ENCODE measurements at regions not wholly inside any gene's neighbourhood (a gene's known extent, or its start where the extent isn't known, plus 50 kb on each side); places are given as distances from the start of the nearest gene placed in this dataset.

- intact Hi-C loops (cut with DNase I, micrococcal nuclease) = no loop called here
- peak; percentile 96 for ATAC-seq
- no peak for DNase-seq
Measured at GRCh38 chr1:81466961-81467360, 333.8 kb upstream of the ADGRL2 start.

- no peak for ATAC-seq
- no peak for DNase-seq
- intact Hi-C loops (cut with DNase I, micrococcal nuclease) = no loop called here
Measured at GRCh38 chr1:81463936-81464837, 336.5 kb upstream of the ADGRL2 start.

- ATAC-seq = peak; percentile 74
- DNase-seq = no peak
- intact Hi-C loops (cut with DNase I, micrococcal nuclease) = no loop called here
Measured at GRCh38 chr1:81459043-81459442, 341.7 kb upstream of the ADGRL2 start.

- ATAC-seq = no peak
- DNase-seq = no peak
- intact Hi-C loops (cut with DNase I, micrococcal nuclease) = no loop called here
Measured at GRCh38 chr1:81458186-81458585, 342.5 kb upstream of the ADGRL2 start.

GRCh38 chr1:81455481-81455880 is 345.3 kb upstream of the ADGRL2 start:
- ATAC-seq (no peak), DNase-seq (no peak)
- intact Hi-C loops (cut with DNase I, micrococcal nuclease) = no loop called here

GRCh38 chr1:81453971-81454370 is 346.8 kb upstream of the ADGRL2 start:
- no peak for DNase-seq

GRCh38 chr1:81453367-81453703 is 347.4 kb upstream of the ADGRL2 start:
- DNase-seq (no peak), ATAC-seq (peak; percentile 97)
- intact Hi-C loops (cut with DNase I, micrococcal nuclease) = no loop called here

More at GRCh38 chr1:81453971-81454370, 346.8 kb upstream of the ADGRL2 start:
- no peak for ATAC-seq
- intact Hi-C loops (cut with DNase I, micrococcal nuclease) = no loop called here

- DNase-seq (no peak), ATAC-seq (peak; percentile 76)
- intact Hi-C loops (cut with DNase I, micrococcal nuclease) = no loop called here
Measured at GRCh38 chr1:81452693-81453366, 347.9 kb upstream of the ADGRL2 start.

GRCh38 chr1:81449786-81450185 is 350.9 kb upstream of the ADGRL2 start:
- DNase-seq = no peak
- intact Hi-C loops (cut with DNase I, micrococcal nuclease) = no loop called here
- no peak for ATAC-seq

GRCh38 chr1:81446000-81446669 is 354.6 kb upstream of the ADGRL2 start:
- ATAC-seq (no peak), DNase-seq (no peak)
- intact Hi-C loops (cut with DNase I, micrococcal nuclease) = no loop called here

- intact Hi-C loops (cut with DNase I, micrococcal nuclease) = no loop called here
- ATAC-seq (no peak), DNase-seq (no peak)
Measured at GRCh38 chr1:81443288-81443687, 357.4 kb upstream of the ADGRL2 start.

GRCh38 chr1:81439046-81439823 is 361.5 kb upstream of the ADGRL2 start:
- no peak for DNase-seq
- no peak for ATAC-seq
- intact Hi-C loops (cut with DNase I, micrococcal nuclease) = no loop called here

GRCh38 chr1:81437649-81438048 is 363.1 kb upstream of the ADGRL2 start:
- no peak for DNase-seq
- intact Hi-C loops (cut with DNase I, micrococcal nuclease) = no loop called here
- ATAC-seq = no peak

- ATAC-seq (no peak), DNase-seq (no peak)
- intact Hi-C loops (cut with DNase I, micrococcal nuclease) = no loop called here
Measured at GRCh38 chr1:81437213-81437612, 363.5 kb upstream of the ADGRL2 start.

- ATAC-seq (no peak), DNase-seq (no peak)
- intact Hi-C loops (cut with DNase I, micrococcal nuclease) = no loop called here
Measured at GRCh38 chr1:81435175-81435574, 365.6 kb upstream of the ADGRL2 start.

- DNase-seq = no peak
- intact Hi-C loops (cut with DNase I, micrococcal nuclease) = no loop called here
- ATAC-seq = no peak
Measured at GRCh38 chr1:81433676-81434075, 367.1 kb upstream of the ADGRL2 start.

GRCh38 chr1:81432654-81433109 is 368.1 kb upstream of the ADGRL2 start:
- no peak for DNase-seq
- intact Hi-C loops (cut with DNase I, micrococcal nuclease) = no loop called here
- ATAC-seq = no peak

GRCh38 chr1:81432059-81432458 is 368.7 kb upstream of the ADGRL2 start:
- DNase-seq (no peak), ATAC-seq (no peak)
- intact Hi-C loops (cut with DNase I, micrococcal nuclease) = no loop called here

- ATAC-seq = no peak
- no peak for DNase-seq
- intact Hi-C loops (cut with DNase I, micrococcal nuclease) = no loop called here
Measured at GRCh38 chr1:81431624-81432000, 369.1 kb upstream of the ADGRL2 start.

Data from left colon (tissue), 2 donors.